HFF-Myc (cell line): ENCODE measurements at regions not wholly inside any gene's neighbourhood (a gene's known extent, or its start where the extent isn't known, plus 50 kb on each side); places are given as distances from the start of the nearest gene placed in this dataset.

Experiments
- DNase-seq: peaks from one replicate; pipeline ENCODE4 v3.0.0-alpha.2; 2011; ENCODE audit warnings: low read depth; ENCODE audit errors: extremely low read depth
- H3K4me3 ChIP-seq: replicated peaks from 2 replicates; pipeline ENCODE4 v1.5.1; 2011; ENCODE audit warnings: low read depth, mild to moderate bottlenecking, control low read depth, low read length
- CTCF ChIP-seq: IDR thresholded peaks from 2 replicates; pipeline ENCODE4 v1.5.1; 2012; ENCODE audit warnings: mild to moderate bottlenecking, low read depth, low read length, control low read depth; ENCODE audit errors: missing control alignments

- TF ChIP-seq CTCF: no peak
- DNase-seq: no peak
- no peak overlapping the region for H3K4me3 ChIP-seq
Observed at GRCh38 chr13:103639326-103639725, 573.1 kb upstream of the SLC10A2 start.

- no peak for TF ChIP-seq CTCF
- no peak overlapping the region for H3K4me3 ChIP-seq
- no peak for DNase-seq
Observed at GRCh38 chr13:103638706-103639105, 572.5 kb upstream of the SLC10A2 start.

- no peak overlapping the region for H3K4me3 ChIP-seq
- no peak for DNase-seq
- TF ChIP-seq CTCF: no peak
Observed at GRCh38 chr13:103634066-103634465, 567.8 kb upstream of the SLC10A2 start.

GRCh38 chr13:103625194-103625593 is 559.0 kb upstream of the SLC10A2 start:
- no peak for DNase-seq
- no peak for TF ChIP-seq CTCF
- no peak overlapping the region for H3K4me3 ChIP-seq

- DNase-seq: no peak
- no peak for TF ChIP-seq CTCF
- H3K4me3 ChIP-seq: no peak overlapping the region
Observed at GRCh38 chr13:103618151-103618550, 551.9 kb upstream of the SLC10A2 start.

GRCh38 chr13:103615771-103616170 is 549.6 kb upstream of the SLC10A2 start:
- no peak for DNase-seq
- TF ChIP-seq CTCF: no peak
- no peak overlapping the region for H3K4me3 ChIP-seq

- no peak for DNase-seq
- TF ChIP-seq CTCF: no peak
- H3K4me3 ChIP-seq: no peak overlapping the region
Observed at GRCh38 chr13:103614761-103615160, 548.5 kb upstream of the SLC10A2 start.
